Esophagus (tissue), 2 donors: ENCODE measurements at regions not wholly inside any gene's neighbourhood (a gene's known extent, or its start where the extent isn't known, plus 50 kb on each side); places are given as distances from the start of the nearest gene placed in this dataset.

Experiments used
- H3K27ac ChIP-seq, 2 donors: one replicate each; pipeline ENCODE4 v1.5.1; 2013; ENCODE audit warnings: low read depth in 2 of 2, mild to moderate bottlenecking in 2 of 2, inconsistent platforms in 1 of 2, low read length in 1 of 2, moderate library complexity in 1 of 2
- H3K27me3 ChIP-seq, 2 donors: one replicate each; pipeline ENCODE4 v1.6.1; 2013; ENCODE audit warnings: low read length in 2 of 2, control low read depth in 1 of 2, mild to moderate bottlenecking in 1 of 2; ENCODE audit not compliant: insufficient read depth in 2 of 2, control insufficient read depth in 1 of 2
- H3K36me3 ChIP-seq, 2 donors: one replicate each; pipeline ENCODE4 v1.6.1; 2013; ENCODE audit warnings: low read length in 1 of 2; ENCODE audit not compliant: control insufficient read depth in 2 of 2, insufficient read depth in 2 of 2
- H3K4me1 ChIP-seq, 2 donors: one replicate each; pipeline ENCODE4 v1.6.1; 2013; ENCODE audit warnings: low read length in 1 of 2; ENCODE audit not compliant: control insufficient read depth in 2 of 2, insufficient read depth in 2 of 2
- H3K4me3 ChIP-seq, 2 donors: one replicate each; pipeline ENCODE4 v1.5.1; 2013; ENCODE audit warnings: low read length in 2 of 2, mild to moderate bottlenecking in 2 of 2, low read depth in 1 of 2, moderate library complexity in 1 of 2
- H3K9me3 ChIP-seq, 2 donors: one replicate each; pipeline ENCODE4 v1.6.1; 2013; ENCODE audit warnings: mild to moderate bottlenecking in 2 of 2, low read depth in 1 of 2, low read length in 1 of 2, moderate library complexity in 1 of 2; ENCODE audit not compliant: control insufficient read depth in 2 of 2, insufficient read depth in 1 of 2
- WGBS, 2 donors: extraction: QIAGEN DNeasy Blood & Tissue Kit; methylation state at CpG; one replicate each; pipeline ENCODE4 v1.1.7; 2013; 5-methylcytosine and 5-hydroxymethylcytosine counted together
- donor health status: healthy with polysubstance abuse.
- donor health status: Bipolar disorder and iron deficiency.

- no peaks in the 10 kb centered on the region for H3K36me3 ChIP-seq
- no peak overlapping the region for H3K4me3 ChIP-seq
- H3K4me1 ChIP-seq, result peaks cover 0 to 2% of the 10 kb centered on the region in 2 donors
- H3K27ac ChIP-seq, result no peak overlapping the region
- WGBS, 2 donors, result 53 to 61% methylated on average over 4 of the region's 4 CpGs
- H3K27me3 ChIP-seq, result peaks cover 0 to 4% of the 10 kb centered on the region in 2 donors
- H3K9me3 ChIP-seq, result no peaks in the 10 kb centered on the region
Measured at GRCh38 chr15:69973880-69974279, 123.8 kb downstream of the TLE3 start.

- H3K27me3 ChIP-seq, result peaks cover 0 to 7% of the 10 kb centered on the region in 2 donors
- H3K4me1 ChIP-seq, result peaks cover 0 to 2% of the 10 kb centered on the region in 2 donors
- H3K9me3 ChIP-seq, result no peaks in the 10 kb centered on the region
- H3K27ac ChIP-seq, result no peak overlapping the region
- H3K36me3 ChIP-seq, result no peaks in the 10 kb centered on the region
- 58 to 61% methylated on average over 5 of the region's 5 CpGs for WGBS, 2 donors
- no peak overlapping the region for H3K4me3 ChIP-seq
Measured at GRCh38 chr15:69974321-69974720, 123.4 kb downstream of the TLE3 start.

DNA sequence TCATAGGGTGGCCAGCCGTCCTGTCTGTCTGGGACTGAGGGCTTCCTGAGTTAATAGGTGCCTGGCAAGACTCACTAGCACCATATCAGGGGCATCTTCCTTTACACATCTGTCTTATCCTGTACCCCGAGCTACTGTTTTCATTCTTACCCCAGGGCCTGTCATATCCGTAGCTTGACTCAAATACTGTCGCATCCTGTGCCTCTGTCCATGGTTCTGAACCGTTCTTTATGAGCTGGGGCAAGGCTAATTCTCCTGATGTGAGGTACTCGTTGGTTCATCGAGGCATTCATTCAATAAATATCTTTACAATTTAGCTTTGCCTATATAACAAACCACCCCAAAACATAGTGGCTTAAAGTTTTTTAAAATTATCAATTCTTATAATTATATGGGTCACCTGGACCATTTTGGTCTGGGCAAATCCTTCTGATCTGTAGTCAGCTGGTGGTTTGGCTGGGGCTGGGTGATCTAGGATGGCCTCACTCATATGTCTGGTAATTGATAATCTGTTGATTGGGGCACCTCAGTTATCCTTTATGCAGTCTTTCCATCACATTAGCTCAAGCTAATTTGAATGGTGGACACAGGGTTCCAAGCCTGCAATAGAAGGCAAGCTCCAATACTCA is 121.2 kb downstream of the TLE3 start:
- H3K4me3 ChIP-seq, result no peak overlapping the region
- H3K9me3 ChIP-seq, result no peaks in the 10 kb centered on the region
- no peaks in the 10 kb centered on the region for H3K36me3 ChIP-seq
- WGBS, 2 donors, result 22 to 25% methylated on average over 7 of the region's 7 CpGs
- no peak overlapping the region for H3K27ac ChIP-seq
- peaks cover 0 to 7% of the 10 kb centered on the region in 2 donors for H3K27me3 ChIP-seq
- H3K4me1 ChIP-seq, result peaks cover 2% of the 10 kb centered on the region in 2 donors

- Histone ChIP-seq H3K9me3 (no peaks in the 10 kb centered on the region), H3K36me3 (no peaks in the 10 kb centered on the region), H3K27ac (no peak overlapping the region), H3K4me1 (peaks cover 2% of the 10 kb centered on the region in 2 donors), H3K27me3 (peaks cover 0 to 7% of the 10 kb centered on the region in 2 donors), H3K4me3 (no peak overlapping the region)
- WGBS, 2 donors, result 75 to 79% methylated on average over 7 of the region's 7 CpGs
Measured at GRCh38 chr15:69978603-69979002, 119.1 kb downstream of the TLE3 start.

- Histone ChIP-seq H3K27me3 (peaks cover 0 to 7% of the 10 kb centered on the region in 2 donors), H3K27ac (no peak overlapping the region), H3K9me3 (no peaks in the 10 kb centered on the region), H3K4me1 (peaks cover 2% of the 10 kb centered on the region in 2 donors), H3K36me3 (no peaks in the 10 kb centered on the region), H3K4me3 (no peak overlapping the region)
- WGBS, 2 donors, result 16 to 19% methylated on average over 5 of the region's 5 CpGs
Measured at GRCh38 chr15:69979262-69979661, 118.5 kb downstream of the TLE3 start.

GRCh38 chr15:69979783-69980182 is 117.9 kb downstream of the TLE3 start:
- WGBS, 2 donors, result 69 to 76% methylated on average over 8 of the region's 8 CpGs
- H3K9me3 ChIP-seq, result no peaks in the 10 kb centered on the region
- H3K27ac ChIP-seq, result no peak overlapping the region
- peaks cover 0 to 7% of the 10 kb centered on the region in 2 donors for H3K27me3 ChIP-seq
- no peaks in the 10 kb centered on the region for H3K36me3 ChIP-seq
- peaks cover 2% of the 10 kb centered on the region in 2 donors for H3K4me1 ChIP-seq
- H3K4me3 ChIP-seq, result no peak overlapping the region

DNA sequence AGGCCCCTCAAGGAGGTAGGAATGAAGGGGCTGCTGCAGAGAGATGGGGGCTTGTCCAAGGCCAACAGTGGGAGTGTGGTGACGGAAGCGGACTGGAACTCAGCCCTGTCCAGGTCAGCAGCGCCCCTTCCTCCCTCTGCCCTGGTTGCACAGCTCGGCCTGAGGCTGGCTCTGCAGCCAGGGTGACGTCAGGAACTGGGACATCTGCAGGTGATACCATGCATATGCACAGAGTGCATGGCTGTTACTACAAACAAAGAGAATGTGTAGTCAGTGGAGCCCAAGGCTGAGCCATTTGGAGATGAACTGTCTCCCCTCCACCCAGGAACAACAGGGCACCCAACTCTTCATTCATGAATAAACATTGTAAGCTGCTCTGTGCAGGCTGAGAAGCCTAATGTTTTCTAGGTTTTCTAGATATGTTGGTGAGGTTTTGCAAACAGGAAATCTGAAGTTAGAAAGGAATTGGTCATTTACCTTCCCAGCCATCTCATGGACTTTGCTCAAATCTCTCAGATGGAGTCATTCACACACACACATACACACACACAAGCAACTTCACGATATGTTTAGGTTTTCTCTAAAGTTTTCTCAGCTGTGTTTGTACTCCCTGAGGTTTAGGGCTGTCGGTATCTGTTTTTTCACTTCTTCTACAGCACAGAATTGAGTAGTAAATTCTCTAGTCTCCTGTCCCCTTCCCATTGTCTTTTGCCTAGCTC is 117.2 kb downstream of the TLE3 start:
- 64 to 70% methylated on average over 7 of the region's 7 CpGs for WGBS, 2 donors
- Histone ChIP-seq H3K4me3 (no peak overlapping the region), H3K36me3 (no peaks in the 10 kb centered on the region), H3K27me3 (peaks cover 0 to 7% of the 10 kb centered on the region in 2 donors), H3K27ac (no peak overlapping the region), H3K9me3 (no peaks in the 10 kb centered on the region), H3K4me1 (peaks cover 0 to 2% of the 10 kb centered on the region in 2 donors)

- peaks cover 0 to 2% of the 10 kb centered on the region in 2 donors for H3K4me1 ChIP-seq
- 60 to 71% methylated on average over 2 of the region's 2 CpGs for WGBS, 2 donors
- H3K36me3 ChIP-seq, result no peaks in the 10 kb centered on the region
- no peak overlapping the region for H3K4me3 ChIP-seq
- H3K27ac ChIP-seq, result no peak overlapping the region
- peaks cover 0 to 3% of the 10 kb centered on the region in 2 donors for H3K27me3 ChIP-seq
- H3K9me3 ChIP-seq, result no peaks in the 10 kb centered on the region
Measured at GRCh38 chr15:69982037-69982436, 115.7 kb downstream of the TLE3 start.

- 60 to 74% methylated on average over 7 of the region's 7 CpGs for WGBS, 2 donors
- Histone ChIP-seq H3K4me3 (no peak overlapping the region), H3K9me3 (no peaks in the 10 kb centered on the region), H3K4me1 (peaks cover 0 to 2% of the 10 kb centered on the region in 2 donors), H3K27me3 (peaks cover 0 to 3% of the 10 kb centered on the region in 2 donors), H3K36me3 (no peaks in the 10 kb centered on the region), H3K27ac (no peak overlapping the region)
Measured at GRCh38 chr15:69983696-69984265, 113.9 kb downstream of the TLE3 start.
